ENCODE measurements at regions not wholly inside any gene's neighbourhood (a gene's known extent, or its start where the extent isn't known, plus 50 kb on each side); places are given as distances from the start of the nearest gene placed in this dataset.

- no peak for DNase-seq (ENCODE audit: low spot score)
These were observed 469.4 kb downstream of the PREX1 start for GRCh38 chr20:48358176-48359054.

- DNase-seq (ENCODE audit: low spot score): no peak
These were observed 470.1 kb downstream of the PREX1 start for GRCh38 chr20:48357714-48358113.

GRCh38 chr20:48354903-48355302, 472.9 kb downstream of the PREX1 start:
- DNase-seq (ENCODE audit: low spot score): no peak

- DNase-seq (ENCODE audit: low spot score): no peak
These were observed 473.4 kb downstream of the PREX1 start for GRCh38 chr20:48354320-48354876.

GRCh38 chr20:48352628-48353027, 475.2 kb downstream of the PREX1 start:
- DNase-seq (ENCODE audit: low spot score): no peak

GRCh38 chr20:48352042-48352441, 475.8 kb downstream of the PREX1 start:
- DNase-seq (ENCODE audit: low spot score): no peak

- no peak for DNase-seq (ENCODE audit: low spot score)
These were observed 477.3 kb downstream of the PREX1 start for GRCh38 chr20:48350313-48350988.

GRCh38 chr20:48349656-48350055, 478.1 kb downstream of the PREX1 start:
- no peak for DNase-seq (ENCODE audit: low spot score)

- DNase-seq (ENCODE audit: low spot score): no peak
These were observed 479.8 kb downstream of the PREX1 start for GRCh38 chr20:48348022-48348421.

- no peak for DNase-seq (ENCODE audit: low spot score)
These were observed 484.8 kb downstream of the PREX1 start for GRCh38 chr20:48342822-48343513.

GRCh38 chr20:48340883-48341281, 486.9 kb downstream of the PREX1 start:
- no peak for DNase-seq (ENCODE audit: low spot score)

- no peak for DNase-seq (ENCODE audit: low spot score)
These were observed 487.6 kb downstream of the PREX1 start for GRCh38 chr20:48339986-48340882.

GRCh38 chr20:48339190-48339985, 488.4 kb downstream of the PREX1 start:
- DNase-seq (ENCODE audit: low spot score): no peak

- DNase-seq (ENCODE audit: low spot score): no peak
These were observed 489.1 kb downstream of the PREX1 start for GRCh38 chr20:48338717-48339116.

GRCh38 chr20:48336597-48336996, 491.2 kb downstream of the PREX1 start:
- DNase-seq (ENCODE audit: low spot score): no peak

GRCh38 chr20:48335308-48336050, 492.3 kb downstream of the PREX1 start:
- DNase-seq (ENCODE audit: low spot score): peak; percentile 41

- DNase-seq (ENCODE audit: low spot score): no peak
These were observed 494.1 kb downstream of the PREX1 start for GRCh38 chr20:48333707-48334106.

GRCh38 chr20:48332555-48332954, 495.2 kb downstream of the PREX1 start:
- no peak for DNase-seq (ENCODE audit: low spot score)

- DNase-seq (ENCODE audit: low spot score): no peak
These were observed 496.1 kb downstream of the PREX1 start for GRCh38 chr20:48331518-48332286.
